GM19035 (cell line): ENCODE measurements at regions not wholly inside any gene's neighbourhood (a gene's known extent, or its start where the extent isn't known, plus 50 kb on each side); places are given as distances from the start of the nearest gene placed in this dataset.
A peak's percentile ranks its signal among the peaks of the same experiment; 100 is the strongest.

Experiments used
- ATAC-seq: cut with Tn5 transposase; IDR thresholded peaks from one replicate; pipeline ENCODE4 v1.9.1; 2021; ENCODE audit not compliant: unreplicated experiment

DNA sequence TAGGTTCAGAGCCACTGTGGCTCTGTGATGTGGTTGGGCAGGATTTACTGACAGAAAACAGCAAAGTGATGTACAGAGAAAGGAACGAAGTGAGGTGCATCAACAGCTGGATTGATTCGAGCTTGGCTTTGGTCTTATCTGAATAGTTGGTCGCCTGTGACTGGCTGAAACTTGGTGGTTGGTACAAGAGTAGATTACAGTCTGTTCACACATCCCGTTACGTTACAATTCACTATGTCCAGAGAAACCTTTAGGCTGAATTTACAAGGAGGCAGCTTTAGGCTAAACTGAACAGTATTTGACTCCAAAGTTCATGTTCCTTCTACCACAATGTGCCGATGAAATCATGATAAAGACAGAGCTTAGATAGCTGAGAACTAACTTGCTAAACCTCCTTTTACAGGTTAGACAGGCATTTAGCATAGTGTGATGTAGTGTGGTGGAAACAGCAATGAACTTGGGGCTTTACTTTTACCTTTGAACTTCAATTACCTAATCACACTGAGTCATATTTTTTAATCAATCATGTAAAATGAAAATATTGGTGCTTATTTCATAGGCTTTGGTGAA lies 210.2 kb upstream of the PUM3 start:
- no peak for ATAC-seq

DNA sequence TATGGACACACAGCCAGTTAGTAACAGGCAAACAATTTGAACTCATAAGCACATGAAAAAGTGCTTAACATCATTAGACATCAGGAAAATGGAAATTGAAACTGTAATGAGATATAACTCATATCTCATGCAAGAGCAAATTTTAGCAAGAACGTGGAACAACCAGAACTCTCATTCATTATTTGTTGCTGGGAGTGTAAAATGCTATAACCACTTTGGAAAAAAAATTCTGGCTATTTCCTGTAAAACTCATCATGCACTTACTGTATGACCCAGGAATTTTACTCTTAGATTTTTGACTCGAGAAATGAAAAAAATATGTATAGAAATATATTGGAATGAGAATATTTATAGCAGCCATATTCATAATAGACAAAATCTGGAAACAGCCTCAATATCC lies 205.7 kb upstream of the PUM3 start:
- no peak for ATAC-seq

DNA sequence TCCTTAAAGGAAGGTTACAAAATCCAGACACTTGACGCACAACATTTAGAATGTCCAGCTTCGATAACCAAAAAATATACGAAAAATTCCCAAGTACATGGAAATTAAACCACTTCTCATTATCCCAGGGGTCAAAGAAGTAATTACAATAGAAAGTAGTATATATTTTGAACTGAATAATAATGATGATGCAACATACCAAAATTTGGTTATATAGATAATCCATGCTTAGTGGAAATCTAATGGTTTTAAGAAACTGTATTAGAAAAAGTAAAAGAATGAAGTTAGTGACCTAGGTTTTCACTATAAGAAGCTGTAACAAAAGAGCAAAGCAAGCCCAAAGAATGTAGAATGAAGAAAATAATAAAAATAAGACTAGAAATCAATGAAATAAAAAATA lies 204.0 kb upstream of the PUM3 start:
- no peak for ATAC-seq

DNA sequence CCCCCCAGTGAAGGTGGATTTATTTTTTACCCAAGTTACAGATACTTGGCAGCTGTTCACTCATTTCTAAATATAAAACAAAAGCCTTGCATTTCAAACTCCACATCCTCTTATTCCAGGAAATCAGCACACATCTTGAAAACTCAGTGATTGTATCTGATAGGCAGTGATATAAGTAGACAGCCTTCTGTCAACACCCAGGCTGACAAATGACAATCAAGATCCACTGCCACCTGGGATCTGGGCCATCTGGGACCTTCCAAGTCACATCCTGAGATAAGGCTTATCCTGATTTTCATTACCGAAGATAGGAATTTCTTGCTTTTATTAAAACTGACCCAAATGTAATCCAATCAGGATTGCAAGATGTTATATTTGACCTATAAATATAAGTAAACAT lies 201.3 kb upstream of the PUM3 start:
- no peak for ATAC-seq

DNA sequence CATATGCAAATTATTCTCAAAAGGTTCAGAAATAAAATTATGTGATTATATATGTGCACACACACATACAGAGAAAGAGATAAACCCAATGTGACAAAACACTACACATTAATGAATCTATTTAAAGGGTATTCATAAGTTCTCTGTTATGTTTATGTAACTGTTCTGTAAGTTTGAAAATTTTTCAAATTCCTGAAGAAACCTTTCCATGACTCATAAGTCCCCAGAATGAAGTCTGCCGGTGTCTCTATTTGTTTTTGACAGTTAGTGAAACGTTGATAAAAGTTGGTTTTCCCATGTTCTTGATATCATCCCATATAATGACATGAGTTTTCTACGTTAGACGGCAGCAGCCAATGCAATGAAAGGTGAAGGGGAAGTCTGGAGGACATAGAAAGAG lies 199.5 kb upstream of the PUM3 start:
- no peak for ATAC-seq

DNA sequence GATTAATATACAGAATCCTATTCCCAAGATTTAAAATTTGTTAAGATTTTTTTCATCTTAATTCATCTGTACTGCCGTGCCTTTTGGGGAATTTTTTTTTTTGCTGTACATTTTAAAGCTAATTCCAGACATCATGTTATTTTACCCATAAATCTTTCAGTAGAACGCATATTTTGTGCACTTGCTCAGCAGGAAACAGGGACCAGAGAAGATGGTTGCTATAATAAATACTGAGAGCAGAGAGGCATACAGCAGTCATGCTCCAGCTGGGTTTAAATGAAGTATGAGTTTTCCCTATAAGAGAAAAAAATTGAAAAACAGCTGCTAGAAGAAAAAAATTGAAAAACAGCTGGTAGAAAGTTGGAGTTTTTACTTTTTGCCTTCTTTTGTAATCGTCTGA lies 196.9 kb upstream of the PUM3 start:
- no peak for ATAC-seq

DNA sequence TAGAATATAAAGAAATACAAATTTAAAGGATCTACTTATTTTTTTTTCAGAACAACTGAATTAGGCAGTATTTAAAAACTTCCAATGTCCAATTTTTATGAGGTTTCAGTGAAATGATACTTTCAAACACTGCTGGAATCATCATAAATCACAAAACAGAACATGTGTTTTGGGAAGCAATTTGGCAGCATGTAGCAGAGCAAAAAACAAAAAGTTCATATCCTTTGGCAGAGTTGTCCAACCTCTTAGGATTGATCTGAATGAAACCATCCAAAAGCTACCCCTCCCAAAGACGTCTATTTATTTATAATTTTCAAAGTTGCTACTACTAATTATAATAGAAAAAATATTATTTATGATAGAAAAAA lies 192.4 kb upstream of the PUM3 start:
- ATAC-seq = no peak

DNA sequence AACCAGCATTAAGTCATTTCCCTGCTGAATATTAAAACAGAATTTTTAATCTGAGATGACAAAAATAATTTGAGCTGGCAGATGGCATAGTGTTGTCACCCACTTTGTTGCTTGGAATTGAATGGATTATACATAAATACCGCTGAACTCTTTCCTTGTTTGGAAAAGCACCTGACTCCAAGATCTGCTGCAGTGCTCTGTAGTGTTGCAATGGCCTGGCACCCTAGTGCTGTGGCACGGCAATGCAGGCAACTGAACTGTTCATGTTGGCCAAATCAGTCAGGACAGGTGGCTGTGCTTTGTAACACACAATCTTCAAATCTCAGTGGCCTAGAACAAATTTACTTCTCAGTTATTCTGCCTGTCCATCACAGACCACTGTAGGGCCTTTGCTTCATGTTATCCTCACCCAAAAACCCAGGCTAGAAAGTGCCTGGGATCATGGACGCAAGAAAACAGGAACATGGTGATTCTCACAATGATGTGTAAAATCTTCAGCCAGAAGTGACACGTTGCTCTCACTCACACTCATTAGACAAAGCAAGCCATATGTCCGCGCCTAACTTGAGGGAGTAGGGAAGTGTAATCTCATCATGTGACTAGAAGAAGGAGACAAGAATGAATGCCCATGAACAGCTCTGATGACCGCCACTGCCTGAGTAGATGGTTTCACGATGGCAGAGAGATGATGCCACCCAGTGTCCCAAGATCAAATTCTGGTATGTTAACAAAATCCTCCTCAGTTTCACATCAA lies 191.9 kb upstream of the PUM3 start:
- ATAC-seq = no peak

DNA sequence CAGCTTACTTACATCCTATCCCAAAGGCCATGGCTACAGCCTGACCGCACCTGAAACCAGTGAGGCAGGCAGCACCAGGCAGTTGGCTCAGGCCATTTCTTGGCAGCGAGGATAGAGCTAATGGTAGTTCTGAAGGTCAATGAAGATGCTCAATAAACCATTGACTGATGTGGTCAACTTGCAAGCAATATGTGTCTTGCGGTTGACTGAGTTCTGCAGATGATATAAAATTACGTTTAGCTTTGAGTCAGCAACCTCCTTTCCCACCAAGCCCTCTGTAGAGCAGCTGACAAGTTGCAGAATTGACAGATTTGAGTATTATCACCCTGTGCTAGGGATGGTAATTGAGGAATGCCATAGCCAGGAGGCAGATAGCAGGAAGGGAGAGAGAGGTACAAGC lies 189.0 kb upstream of the PUM3 start:
- peak; percentile 74 for ATAC-seq

DNA sequence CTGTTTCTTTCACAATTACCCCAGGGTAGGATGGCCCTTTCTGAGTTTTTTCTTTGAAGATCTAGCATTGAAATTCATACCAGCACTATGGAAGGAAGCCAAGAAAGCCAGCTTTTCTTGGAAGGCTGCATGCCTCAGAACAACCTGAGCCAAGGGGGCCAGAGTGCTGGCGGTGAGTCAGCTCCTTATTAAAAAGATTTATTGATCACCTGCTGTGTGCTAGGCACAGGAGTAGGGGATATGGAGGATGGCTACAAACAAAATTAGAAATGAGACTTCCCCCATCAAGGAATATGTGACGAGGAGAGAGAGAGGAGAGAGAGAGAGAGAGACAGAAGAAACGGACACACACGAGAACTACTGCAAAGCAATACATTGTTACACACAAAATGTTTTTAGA lies 184.6 kb upstream of the PUM3 start:
- ATAC-seq = no peak

DNA sequence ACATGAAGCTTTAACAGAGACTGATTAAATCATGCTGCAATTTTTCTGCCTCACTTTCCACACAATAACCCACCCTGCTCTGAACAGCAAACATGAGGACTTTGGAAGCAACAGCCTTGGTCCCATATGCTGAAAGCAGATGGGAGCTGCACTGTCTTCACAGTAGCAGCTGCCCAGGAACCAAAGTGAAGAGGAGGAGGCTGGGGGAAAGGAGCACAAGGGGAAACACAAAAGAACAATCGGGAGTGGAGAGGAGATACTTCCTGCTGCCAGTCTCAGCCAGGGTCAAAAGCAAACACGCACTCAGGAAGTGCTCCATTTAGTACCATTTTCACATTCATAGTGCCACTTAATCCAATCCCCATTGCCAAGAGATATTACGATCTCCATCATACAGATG lies 183.3 kb upstream of the PUM3 start:
- no peak for ATAC-seq

DNA sequence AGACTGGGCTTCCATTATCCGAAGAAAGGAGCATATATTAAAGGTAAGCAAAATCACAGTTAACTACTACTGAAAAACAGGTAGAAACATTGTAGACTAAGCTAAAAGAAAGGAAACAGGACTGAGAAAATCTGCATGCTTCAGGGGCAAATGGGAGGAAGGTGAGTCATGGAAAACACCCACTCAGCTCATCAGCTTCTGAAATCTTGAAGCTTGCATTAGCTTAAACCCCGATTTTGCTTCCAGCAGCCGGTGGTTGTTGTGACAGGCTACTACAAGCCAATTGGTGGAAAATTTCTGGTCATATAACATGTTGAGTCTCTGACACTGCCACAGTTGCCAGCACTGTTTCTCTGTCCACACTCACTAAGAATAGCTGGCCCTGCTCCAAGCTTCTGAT lies 179.6 kb upstream of the PUM3 start:
- ATAC-seq = no peak

DNA sequence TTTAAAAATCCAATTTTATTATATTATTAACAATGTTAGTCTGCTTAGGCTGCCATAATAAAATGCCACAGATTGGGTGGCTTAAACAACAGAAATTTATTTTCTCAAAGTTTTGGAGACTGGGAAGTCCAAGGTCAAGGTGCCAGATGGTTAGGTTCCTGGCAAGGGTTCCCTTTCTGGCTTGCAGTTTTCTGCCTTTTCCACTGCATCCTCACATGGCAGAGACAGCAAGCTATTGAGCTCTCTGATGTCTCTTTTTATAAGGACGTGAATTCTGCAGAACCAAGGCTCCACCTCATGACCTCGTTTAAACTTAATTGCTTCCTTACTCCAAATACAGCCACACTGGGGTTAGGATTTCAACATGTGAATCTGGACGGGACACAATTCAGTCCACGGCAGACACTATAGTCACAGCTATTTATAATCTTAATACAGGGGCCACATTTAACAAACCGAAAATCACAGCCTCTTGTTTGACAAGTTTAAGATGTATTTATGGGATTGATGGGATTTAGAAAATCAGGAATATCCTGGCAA lies 174.9 kb upstream of the PUM3 start:
- no peak for ATAC-seq

DNA sequence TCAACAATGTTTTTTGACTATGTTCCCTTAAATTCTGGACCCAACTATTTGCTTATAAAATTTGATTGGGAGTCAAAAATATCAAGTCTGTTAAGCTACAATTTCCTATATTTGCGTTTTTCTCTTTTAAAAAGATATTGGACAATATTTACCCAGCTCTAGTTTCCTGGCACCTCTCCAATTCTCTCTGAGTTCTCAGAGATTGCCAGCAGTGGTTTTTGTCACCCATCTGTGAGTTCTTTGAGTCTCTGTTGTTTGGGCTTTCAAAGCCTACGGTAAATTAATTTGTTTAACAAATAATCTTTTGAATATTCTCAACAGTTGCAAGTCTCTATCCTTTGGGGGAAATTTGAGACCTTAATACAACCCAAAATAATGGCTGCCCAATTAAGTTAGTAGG lies 174.2 kb upstream of the PUM3 start:
- no peak for ATAC-seq

DNA sequence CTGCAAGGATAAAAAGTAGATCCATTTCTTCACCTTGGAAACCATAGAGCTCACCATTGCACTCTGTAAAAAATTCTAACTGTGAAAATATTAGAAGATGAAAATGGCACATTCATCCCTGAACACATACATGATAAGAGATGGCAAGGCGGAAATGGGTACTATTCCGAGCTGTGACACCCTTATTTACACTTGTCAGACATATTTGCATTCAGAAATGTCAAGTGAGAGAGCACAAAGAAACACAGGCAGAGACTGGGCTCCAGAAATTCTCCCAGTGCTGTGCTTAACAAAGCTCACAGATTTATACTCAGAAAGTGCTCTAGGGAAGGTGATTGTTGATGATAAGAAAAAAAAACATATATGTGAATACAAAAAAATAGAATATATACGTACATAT lies 170.3 kb upstream of the PUM3 start:
- no peak for ATAC-seq

DNA sequence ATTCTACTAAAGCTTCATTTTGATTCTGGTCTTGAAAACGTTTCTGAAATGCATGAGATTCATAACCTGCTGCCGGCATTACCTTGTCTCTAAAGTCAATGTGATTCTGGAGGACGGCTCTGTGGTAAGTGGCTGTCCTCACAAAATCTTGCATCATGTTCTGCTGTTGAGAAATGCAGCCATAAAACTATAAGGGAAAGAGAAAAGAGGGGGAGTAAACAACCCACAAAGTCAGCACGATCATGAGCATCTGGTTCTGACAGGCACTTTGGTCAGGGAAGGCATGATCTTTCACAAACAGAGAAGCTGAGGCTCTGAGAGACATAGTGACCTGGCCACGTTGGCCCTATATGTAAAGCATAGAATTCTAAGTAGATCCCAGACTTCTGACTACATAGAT lies 168.9 kb upstream of the PUM3 start:
- no peak for ATAC-seq

DNA sequence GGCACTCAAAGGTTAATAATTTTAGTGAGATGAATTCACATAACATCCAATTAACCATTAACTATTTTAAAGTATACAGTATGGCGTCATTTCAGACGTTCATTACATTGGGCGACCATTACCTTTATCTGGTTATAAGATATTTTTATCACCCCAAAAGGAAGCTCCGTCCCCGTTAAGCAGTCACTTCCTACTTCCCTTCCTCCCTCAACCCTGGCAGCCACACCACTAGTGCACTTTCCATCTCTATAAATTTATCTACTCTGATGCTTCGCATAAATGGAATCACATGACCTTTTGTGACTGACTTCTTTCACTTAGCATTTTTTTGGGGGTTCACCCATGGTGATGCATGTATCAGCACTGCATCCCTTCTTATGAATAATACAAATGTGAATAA lies 168.3 kb upstream of the PUM3 start:
- no peak for ATAC-seq

DNA sequence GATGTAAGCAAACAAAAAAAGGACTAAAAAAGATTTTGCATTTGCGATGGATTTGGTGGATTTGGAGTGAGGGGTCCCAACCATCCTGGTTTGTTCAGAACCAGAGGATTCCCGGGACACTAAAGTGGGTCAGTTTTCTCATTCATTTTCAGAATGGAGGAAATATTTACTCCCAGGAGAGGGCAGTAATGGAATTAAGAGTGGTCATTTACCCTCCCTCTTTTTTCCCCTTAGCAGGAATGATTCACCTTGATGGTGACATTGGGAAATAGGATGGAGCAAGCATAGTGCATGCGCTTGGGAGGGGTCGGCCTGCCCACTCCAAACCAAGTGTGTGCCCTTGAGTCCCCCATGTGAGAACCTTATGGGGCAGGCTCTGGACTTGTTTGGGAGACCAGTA lies 164.2 kb upstream of the PUM3 start:
- ATAC-seq = no peak

DNA sequence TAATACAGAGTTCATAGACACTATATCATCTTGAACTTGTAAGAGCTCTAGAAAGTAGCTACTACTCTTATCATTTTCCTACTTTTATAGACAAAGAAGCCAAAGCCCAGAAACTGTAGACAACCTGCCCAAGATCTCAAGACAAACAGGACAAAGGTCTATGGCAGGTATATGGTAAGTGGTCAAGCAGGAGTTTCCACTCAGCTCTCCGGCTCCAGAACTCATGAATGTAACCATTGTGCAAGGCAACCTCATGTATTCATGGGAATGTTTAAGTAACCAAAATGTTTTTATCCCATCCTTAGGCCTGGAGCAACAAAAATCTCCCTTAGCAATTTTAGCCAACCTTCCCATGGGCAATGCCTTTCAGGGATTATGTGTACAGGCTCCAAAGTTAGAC lies 163.4 kb upstream of the PUM3 start:
- ATAC-seq = no peak

DNA sequence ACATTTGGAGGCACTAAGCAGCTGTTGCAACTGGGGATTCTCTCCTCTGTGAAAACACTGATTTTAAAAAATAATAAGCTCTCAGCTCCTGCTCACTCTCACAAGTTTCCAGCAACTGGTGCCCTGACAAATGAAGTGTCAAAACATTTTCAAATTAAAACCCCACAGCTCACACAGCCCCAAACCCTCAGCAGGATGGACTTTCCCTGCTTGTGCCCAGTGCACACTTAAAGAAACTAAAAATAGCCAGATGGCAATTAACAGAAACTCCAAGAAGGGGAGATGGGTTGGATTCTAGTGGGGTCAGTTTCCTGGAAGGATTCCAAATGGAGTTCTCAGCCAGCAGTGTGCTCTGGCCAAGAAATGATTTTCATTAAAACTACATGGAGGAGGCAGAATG lies 163.0 kb upstream of the PUM3 start:
- ATAC-seq = no peak

DNA sequence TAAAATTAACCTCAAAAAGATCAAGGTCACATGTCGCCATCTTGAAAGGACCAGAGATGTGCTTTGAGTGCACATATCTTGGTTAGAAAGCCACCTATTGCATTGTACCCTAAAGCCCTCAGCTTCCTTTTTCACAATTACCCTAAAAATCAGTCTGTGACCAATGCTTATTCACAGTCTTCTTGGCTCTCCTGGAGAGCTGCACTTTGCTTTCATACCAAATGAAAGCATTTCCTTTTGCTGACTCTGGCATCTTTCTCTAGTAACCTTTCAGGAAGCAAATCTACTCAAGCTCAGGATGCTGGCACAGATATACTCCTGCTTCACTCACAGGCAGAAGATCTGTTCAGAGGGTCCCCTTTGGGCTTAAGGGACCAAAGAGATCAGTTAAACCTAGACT lies 160.7 kb upstream of the PUM3 start:
- ATAC-seq = no peak

DNA sequence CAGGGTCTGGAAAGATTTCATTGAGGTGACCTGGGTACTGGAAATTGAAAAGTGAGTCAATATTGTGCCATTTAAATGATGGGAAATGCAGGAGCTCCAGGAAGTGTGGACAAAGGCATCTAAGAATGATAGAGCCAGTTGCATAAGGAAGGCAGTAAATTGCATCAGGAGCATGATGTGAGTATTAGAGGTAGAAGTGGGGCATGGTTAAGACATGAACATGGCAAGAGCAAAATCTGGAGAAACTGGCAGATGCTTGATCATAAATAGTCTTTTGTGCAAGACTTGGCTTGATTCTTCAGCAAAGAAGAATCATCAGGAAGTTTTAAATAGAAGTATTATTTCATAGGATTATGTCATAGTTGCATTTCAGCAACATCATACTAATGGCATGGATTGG lies 157.4 kb upstream of the PUM3 start:
- ATAC-seq = no peak

DNA sequence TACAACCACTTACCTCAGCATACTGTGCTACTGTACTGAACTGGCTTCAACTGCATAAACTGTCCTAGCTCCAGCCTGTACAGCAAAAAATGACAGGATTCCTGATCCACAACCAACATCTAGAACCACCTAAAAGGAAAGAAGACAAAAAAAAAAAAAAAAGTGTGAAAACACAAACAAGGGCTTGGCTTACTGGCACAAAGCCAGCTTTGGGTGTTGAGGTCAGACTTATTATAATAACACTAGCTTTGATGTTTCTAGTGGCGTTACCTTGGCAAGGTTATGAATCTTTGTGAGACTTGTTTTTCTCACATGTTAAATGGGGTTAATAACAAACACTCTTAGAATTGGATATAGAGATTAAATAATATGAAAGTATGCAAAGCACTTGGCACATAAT lies 148.5 kb upstream of the PUM3 start:
- no peak for ATAC-seq
